Hepatocyte (in vitro differentiated cells): ENCODE measurements at regions not wholly inside any gene's neighbourhood (a gene's known extent, or its start where the extent isn't known, plus 50 kb on each side); places are given as distances from the start of the nearest gene placed in this dataset.

Source experiments
- CTCF ChIP-seq: fragments of 200-600 bp; sonication (generic); IDR thresholded peaks from 2 replicates; pipeline ENCODE4 v1.5.1; 2016; ENCODE audit warnings: antibody characterized with exemption, mild to moderate bottlenecking; ENCODE audit not compliant: poor library complexity
- EZH2phosphoT487 ChIP-seq: fragments of 200-600 bp; sonication (generic); IDR thresholded peaks from one replicate; pipeline ENCODE4 v1.6.1; 2018; ENCODE audit warnings: antibody characterized with exemption, mild to moderate bottlenecking, low read depth, moderate library complexity; ENCODE audit not compliant: unreplicated experiment, severe bottlenecking

GRCh38 chr6:54654381-54654780 lies 192.2 kb upstream of the FAM83B start:
- TF ChIP-seq EZH2phosphoT487 (no peak), CTCF (no peak)
